ENCODE measurements at regions not wholly inside any gene's neighbourhood (a gene's known extent, or its start where the extent isn't known, plus 50 kb on each side); places are given as distances from the start of the nearest gene placed in this dataset.

GRCh38 chr19:30086916-30087315 is 144.9 kb downstream of the URI1 start:
- no peak for TF ChIP-seq CTCF (IDR thresholded peaks at IDR 0.05; ENCODE audit: insufficient read depth, low read depth, low read length)
- TF ChIP-seq EZH2 (IDR thresholded peaks at IDR 0.05; ENCODE audit: insufficient read depth, low read length) = no peak
